Muscle of arm (tissue), 1 donor: ENCODE measurements at regions not wholly inside any gene's neighbourhood (a gene's known extent, or its start where the extent isn't known, plus 50 kb on each side); places are given as distances from the start of the nearest gene placed in this dataset.

Source experiments
- DNase-seq: peaks from one replicate; pipeline ENCODE4 v3.0.0-alpha.2; 2013

- no peak for DNase-seq
Observed at GRCh38 chr16:80041410-80041809, 440.9 kb upstream of the MAF start.

GRCh38 chr16:80040814-80041213, 440.3 kb upstream of the MAF start:
- no peak for DNase-seq

GRCh38 chr16:80040413-80040812, 439.9 kb upstream of the MAF start:
- DNase-seq = no peak

- no peak for DNase-seq
Observed at GRCh38 chr16:80039777-80040176, 439.2 kb upstream of the MAF start.

- DNase-seq = no peak
Observed at GRCh38 chr16:80038566-80038965, 438.0 kb upstream of the MAF start.

GRCh38 chr16:80034948-80035663, 434.6 kb upstream of the MAF start:
- DNase-seq = no peak

GRCh38 chr16:80034469-80034826, 433.9 kb upstream of the MAF start:
- DNase-seq = no peak

- no peak for DNase-seq
Observed at GRCh38 chr16:80033783-80034468, 433.4 kb upstream of the MAF start.

GRCh38 chr16:80029761-80030481, 429.4 kb upstream of the MAF start:
- no peak for DNase-seq

- no peak for DNase-seq
Observed at GRCh38 chr16:80029381-80029630, 428.8 kb upstream of the MAF start.

GRCh38 chr16:80028581-80029380, 428.2 kb upstream of the MAF start:
- DNase-seq = no peak

GRCh38 chr16:80027007-80027965, 426.7 kb upstream of the MAF start:
- no peak for DNase-seq

GRCh38 chr16:80025236-80025635, 424.7 kb upstream of the MAF start:
- no peak for DNase-seq

- DNase-seq = no peak
Observed at GRCh38 chr16:80024443-80024842, 423.9 kb upstream of the MAF start.

GRCh38 chr16:80023865-80024264, 423.3 kb upstream of the MAF start:
- no peak for DNase-seq

- DNase-seq = no peak
Observed at GRCh38 chr16:80019395-80019794, 418.9 kb upstream of the MAF start.

GRCh38 chr16:80018466-80018865, 417.9 kb upstream of the MAF start:
- DNase-seq = no peak

- DNase-seq = no peak
Observed at GRCh38 chr16:80016731-80017326, 416.3 kb upstream of the MAF start.

GRCh38 chr16:80015566-80015965, 415.0 kb upstream of the MAF start:
- no peak for DNase-seq

GRCh38 chr16:80014241-80014939, 413.9 kb upstream of the MAF start:
- no peak for DNase-seq
